ENCODE measurements at regions not wholly inside any gene's neighbourhood (a gene's known extent, or its start where the extent isn't known, plus 50 kb on each side); places are given as distances from the start of the nearest gene placed in this dataset.

GRCh38 chr5:84870369-84870768 is 485.7 kb upstream of the EDIL3 start:
- TF ChIP-seq CTCF (IDR thresholded peaks at IDR 0.05 in 2 of 3, conservative IDR thresholded peaks at IDR 0.05 in 1 of 3; ENCODE audit: borderline replicate concordance in 1 of 3, insufficient read depth in 1 of 3, low read depth in 2 of 3, low read length in 2 of 3) = no peak
- no peak for TF ChIP-seq SRF (IDR thresholded peaks at IDR 0.05; ENCODE audit: low read depth)
- no peak for TF ChIP-seq SIN3A (IDR thresholded peaks at IDR 0.05; ENCODE audit: low read depth)
- TF ChIP-seq POLR2AphosphoS5 (IDR thresholded peaks at IDR 0.05; ENCODE audit: low read depth, low read length) = no peak
- no peak for TF ChIP-seq REST (IDR thresholded peaks at IDR 0.05; ENCODE audit: low read depth)

Data from HCT116 (cell line).